GM10266 (cell line): ENCODE measurements at regions not wholly inside any gene's neighbourhood (a gene's known extent, or its start where the extent isn't known, plus 50 kb on each side); places are given as distances from the start of the nearest gene placed in this dataset.

Source experiments
- DNase-seq: peaks from one replicate; pipeline ENCODE4 v3.0.0; 2012; ENCODE audit errors: extremely low spot score
- CTCF ChIP-seq: IDR thresholded peaks from 2 replicates; pipeline ENCODE4 v1.5.1; 2012; ENCODE audit warnings: mild to moderate bottlenecking, low read depth; ENCODE audit not compliant: control insufficient read depth, insufficient read depth; ENCODE audit errors: missing control alignments

- DNase-seq = no peak
- no peak for TF ChIP-seq CTCF
These were observed 297.8 kb downstream of the PRL start for GRCh38 chr6:21999012-21999528.

GRCh38 chr6:21999741-22000140 is 297.1 kb downstream of the PRL start:
- DNase-seq = no peak
- no peak for TF ChIP-seq CTCF

DNA sequence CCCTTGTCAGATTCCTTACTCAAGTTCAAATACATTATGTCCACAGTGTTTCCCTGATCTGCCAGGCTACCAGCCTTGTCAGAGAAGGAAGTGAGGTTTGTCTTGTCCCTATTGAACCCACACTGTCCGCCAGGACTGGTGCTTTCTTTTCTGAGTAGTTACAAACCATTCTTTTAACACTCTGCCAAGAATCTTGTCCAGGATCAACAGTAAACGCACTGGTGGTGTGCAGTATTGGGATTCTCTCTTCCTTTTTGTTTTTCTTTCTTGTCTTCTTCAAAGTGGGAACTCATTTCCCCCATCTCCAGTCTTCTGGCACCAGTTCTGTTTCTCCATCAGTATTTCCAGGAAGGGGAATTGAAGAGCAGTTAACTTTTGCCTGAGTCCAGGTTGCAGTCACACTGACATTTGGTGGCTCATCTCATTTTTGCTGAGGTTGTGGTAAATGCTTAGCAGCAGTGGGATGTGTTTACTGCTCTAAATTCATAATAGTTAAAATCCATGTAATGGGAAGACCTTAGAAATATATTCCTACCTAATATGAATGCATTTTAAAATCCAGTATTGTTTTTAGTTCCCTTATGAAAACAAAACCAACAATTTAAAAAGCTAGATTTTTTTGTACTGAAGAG is 295.3 kb downstream of the PRL start:
- TF ChIP-seq CTCF = no peak
- no peak for DNase-seq

DNA sequence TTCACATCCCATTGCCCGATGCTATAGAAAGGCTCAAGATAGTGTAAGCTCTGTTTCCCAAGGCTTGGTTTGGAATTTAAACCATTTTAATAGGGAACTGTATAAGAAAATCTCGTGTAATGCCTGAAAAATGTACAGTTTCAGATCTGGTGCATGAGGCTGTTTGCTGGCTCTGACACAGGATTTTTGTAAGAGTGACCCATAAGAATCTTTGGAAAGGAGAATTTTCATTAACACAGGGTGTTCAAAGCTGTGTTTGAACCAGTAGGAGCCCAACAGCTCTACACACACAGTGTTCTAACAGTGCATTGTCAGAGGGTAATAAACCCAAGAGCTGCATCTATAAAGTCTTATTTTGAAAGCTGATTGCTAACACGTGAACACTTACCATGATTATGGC is 293.5 kb downstream of the PRL start:
- DNase-seq = no peak
- no peak for TF ChIP-seq CTCF

DNA sequence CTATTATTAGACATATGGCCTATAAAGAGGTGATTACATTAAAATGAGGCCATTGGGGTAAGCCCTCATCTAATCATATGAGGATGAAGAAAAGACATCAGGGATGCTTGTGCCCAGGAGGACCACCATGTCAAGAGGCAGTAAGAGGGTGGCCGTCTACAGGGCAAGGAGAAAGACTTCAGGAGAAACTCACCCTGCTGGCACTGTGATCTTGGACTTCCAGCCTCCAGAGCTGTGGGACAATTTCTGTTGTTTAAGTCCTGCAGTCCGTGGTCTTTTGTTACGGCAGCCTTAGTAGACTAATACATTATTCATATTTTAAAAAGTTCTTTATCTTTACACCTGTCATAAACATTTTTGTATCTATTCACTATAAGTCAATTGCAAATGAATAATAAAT is 290.0 kb downstream of the PRL start:
- DNase-seq = no peak
- TF ChIP-seq CTCF = no peak

DNA sequence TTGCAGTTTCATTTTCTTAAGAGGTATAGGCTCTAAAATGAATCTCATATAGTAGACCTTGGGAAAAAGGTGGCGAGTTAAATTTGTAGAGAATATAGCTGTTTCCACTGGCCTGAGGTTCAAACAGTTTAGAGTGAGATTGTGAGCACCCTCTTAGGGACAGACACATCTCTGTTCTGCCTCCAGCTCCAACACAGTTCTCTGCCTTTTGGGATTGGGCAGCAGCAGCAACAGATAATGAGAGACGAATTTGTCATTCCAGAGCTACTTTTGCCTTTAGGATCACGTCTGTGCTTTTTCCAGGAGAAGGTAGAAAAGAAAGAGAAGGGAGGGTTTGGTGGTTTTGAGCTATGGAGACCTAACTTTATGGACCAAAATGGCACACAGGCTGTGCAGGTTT is 289.4 kb downstream of the PRL start:
- no peak for TF ChIP-seq CTCF
- no peak for DNase-seq

DNA sequence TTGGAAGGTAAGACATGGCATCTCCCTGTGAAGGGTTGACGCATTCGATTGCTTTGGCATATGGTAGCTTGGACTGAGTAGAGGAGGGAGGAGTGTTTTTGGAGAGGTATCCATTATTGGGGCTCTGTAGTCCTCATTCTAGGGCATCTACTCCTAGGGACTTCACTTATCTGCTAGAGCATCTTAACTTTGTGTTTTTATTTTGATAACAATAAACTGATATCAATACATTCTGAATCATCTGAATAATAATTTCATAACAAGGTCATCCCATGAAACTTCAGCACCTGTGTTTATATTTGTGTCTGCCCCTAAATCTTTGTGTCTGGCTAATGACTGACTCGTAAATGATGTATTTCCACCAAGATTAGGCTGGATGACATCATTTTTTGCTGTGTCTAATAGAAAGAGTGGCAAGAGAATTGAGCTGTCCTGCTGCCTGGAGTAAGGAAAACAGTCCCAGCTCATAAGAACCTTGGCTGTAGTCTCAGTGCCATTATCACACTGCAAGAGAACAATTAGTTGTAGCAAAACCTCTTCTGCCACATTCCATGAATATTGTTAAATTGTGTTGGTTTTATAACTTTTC is 288.5 kb downstream of the PRL start:
- no peak for DNase-seq
- TF ChIP-seq CTCF = no peak
